COR-L47 (cell line): ENCODE measurements at regions not wholly inside any gene's neighbourhood (a gene's known extent, or its start where the extent isn't known, plus 50 kb on each side); places are given as distances from the start of the nearest gene placed in this dataset.

Experiments used
- DNase-seq: peaks from one replicate; lab custom pipeline; 2025; lab: John Stamatoyannopoulos, UW

GRCh38 chr1:93744299-93744988 lies 62.8 kb upstream of the BCAR3 start:
- no peak for DNase-seq

DNA sequence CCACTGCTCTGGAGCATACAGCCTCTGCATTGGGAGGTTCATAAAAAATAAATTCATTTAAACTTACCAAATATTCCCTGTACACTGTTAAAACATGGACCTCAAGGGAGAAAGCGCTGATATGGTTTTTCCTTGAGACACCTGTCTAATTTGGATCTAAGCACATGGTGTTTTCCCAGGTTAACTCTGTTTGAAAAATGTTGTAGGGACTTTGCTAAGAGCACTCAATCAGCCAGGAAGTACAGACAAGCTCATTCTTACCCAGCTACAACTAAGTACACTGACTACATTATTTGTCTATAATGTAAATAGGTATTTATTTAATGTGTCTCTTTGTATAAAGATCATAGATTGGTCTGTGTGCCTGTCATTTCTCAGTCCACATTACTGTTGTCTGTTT lies 61.8 kb upstream of the BCAR3 start:
- DNase-seq = no peak

- no peak for DNase-seq
Observed at GRCh38 chr1:93740601-93741031, 59.0 kb upstream of the BCAR3 start.

DNA sequence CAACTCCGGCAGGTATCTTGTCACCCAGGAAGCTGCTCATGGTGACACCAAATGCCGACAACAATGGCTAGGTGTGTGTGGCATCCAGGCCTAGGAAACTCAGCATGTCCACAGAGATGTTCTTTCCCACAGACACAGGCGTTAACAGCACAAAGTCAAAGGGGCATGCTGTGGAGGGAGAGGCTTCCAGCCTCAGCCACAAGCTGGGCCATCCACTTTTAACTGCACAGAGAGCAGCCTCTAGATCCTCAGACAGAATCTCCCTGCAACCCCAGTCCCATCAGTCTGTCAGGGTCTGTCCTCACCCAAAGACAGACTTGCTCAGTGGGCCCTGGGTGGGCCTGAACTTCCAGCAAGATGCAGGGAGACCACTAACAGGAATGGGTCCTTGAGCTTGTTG lies 58.5 kb upstream of the BCAR3 start:
- DNase-seq = no peak

GRCh38 chr1:93739472-93739871 lies 57.8 kb upstream of the BCAR3 start:
- DNase-seq = no peak

GRCh38 chr1:93738926-93739325 lies 57.3 kb upstream of the BCAR3 start:
- DNase-seq = no peak

- no peak for DNase-seq
Observed at GRCh38 chr1:93738075-93738622, 56.5 kb upstream of the BCAR3 start.

GRCh38 chr1:93735722-93736121 lies 54.1 kb upstream of the BCAR3 start:
- DNase-seq = no peak

GRCh38 chr1:93734999-93735398 lies 53.4 kb upstream of the BCAR3 start:
- DNase-seq = no peak

DNA sequence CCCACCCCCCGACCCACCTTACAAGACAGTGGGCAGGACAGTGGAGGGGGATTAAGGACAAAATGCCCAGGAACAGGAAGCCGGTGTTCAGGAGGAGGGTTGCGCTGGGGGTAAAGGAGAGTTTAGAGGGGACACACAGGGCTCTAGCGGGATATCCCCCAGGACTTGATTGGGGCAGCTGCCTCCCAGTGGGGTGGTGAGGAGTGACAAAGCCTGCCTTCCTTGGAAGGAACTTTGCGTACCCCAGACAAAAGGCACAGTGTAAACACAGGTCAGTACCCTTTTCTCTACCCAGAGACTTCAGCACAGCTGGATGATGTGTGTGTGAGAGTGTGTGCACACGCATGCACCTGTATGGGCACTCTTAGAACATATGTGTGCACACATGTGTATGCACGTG lies 51.7 kb upstream of the BCAR3 start:
- no peak for DNase-seq

DNA sequence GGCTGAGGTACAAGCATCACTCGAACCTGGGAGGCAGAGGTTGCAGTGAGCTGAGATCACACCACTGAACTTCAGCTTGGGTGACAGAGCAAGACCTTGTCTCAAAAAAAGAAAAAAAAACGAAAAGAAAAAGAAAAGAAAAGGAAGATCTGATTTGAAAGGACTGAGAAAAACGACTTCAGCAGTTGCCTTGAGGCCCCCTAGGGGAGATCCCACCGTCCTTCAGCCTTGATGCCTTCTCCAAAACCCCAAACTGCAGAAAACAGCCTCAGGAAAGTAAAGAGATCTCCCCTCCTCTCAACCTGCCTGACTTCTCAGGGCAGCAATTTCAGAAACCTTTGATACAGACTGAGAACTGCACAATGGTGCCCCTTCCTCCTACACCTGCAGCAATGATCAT lies 50.9 kb upstream of the BCAR3 start:
- DNase-seq = no peak
